GM12875 (cell line): ENCODE measurements at regions not wholly inside any gene's neighbourhood (a gene's known extent, or its start where the extent isn't known, plus 50 kb on each side); places are given as distances from the start of the nearest gene placed in this dataset.

Experiments
- H3K4me3 ChIP-seq: one replicate; pipeline ENCODE4 v1.5.1; 2011; ENCODE audit warnings: low read depth, low read length, control low read depth
- TF ChIP-seq, protein P1 (sequence below): IDR thresholded peaks from 2 replicates; pipeline ENCODE4 v1.5.1; 2011; ENCODE audit warnings: low read depth, mild to moderate bottlenecking, control low read depth, inconsistent platforms, low read length, moderate library complexity, borderline replicate concordance; ENCODE audit not compliant: insufficient read depth

DNA sequence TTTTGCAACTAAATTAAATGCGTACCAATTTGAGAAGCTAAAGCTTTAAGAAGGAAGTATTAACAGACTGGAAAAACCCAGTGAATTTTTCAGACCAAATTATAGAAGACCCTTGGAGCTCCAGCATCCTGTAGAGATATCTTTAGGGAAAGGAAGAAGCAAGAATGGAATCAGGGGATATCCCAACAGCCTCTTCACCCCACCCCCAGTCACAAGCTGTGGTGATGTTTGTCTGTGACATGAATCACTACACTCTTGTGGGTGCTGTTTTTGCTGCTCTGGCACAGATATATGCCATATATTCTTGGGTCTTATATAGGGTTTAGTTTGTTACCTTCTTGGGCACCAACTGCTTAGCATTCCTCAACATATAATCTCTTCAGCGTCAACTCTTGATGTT lies 78.5 kb upstream of the BCL6 start:
- no peak overlapping the region for H3K4me3 ChIP-seq
- TF ChIP-seq, protein P1, sequence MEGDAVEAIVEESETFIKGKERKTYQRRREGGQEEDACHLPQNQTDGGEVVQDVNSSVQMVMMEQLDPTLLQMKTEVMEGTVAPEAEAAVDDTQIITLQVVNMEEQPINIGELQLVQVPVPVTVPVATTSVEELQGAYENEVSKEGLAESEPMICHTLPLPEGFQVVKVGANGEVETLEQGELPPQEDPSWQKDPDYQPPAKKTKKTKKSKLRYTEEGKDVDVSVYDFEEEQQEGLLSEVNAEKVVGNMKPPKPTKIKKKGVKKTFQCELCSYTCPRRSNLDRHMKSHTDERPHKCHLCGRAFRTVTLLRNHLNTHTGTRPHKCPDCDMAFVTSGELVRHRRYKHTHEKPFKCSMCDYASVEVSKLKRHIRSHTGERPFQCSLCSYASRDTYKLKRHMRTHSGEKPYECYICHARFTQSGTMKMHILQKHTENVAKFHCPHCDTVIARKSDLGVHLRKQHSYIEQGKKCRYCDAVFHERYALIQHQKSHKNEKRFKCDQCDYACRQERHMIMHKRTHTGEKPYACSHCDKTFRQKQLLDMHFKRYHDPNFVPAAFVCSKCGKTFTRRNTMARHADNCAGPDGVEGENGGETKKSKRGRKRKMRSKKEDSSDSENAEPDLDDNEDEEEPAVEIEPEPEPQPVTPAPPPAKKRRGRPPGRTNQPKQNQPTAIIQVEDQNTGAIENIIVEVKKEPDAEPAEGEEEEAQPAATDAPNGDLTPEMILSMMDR: no peak

DNA sequence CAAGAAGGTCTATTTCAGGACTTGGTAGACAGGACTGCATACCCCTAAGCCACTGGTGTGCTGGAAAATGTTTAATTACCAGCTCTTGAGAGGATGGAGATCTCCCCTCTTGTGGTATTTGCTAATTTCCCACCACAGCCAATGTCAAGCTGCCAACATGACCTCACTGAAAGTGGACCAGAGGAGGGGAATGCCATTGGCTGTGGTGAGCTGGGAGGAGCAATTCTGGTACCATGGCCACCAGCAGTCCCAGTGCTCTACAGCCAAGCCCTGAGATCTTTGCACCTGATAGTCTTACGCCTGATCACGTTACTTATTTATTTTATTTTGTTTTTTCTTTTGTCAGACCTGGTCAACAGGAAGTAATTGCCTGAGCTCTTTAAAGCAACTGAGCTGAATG lies 82.5 kb upstream of the BCL6 start:
- TF ChIP-seq, protein P1: no peak
- H3K4me3 ChIP-seq: no peak overlapping the region

DNA sequence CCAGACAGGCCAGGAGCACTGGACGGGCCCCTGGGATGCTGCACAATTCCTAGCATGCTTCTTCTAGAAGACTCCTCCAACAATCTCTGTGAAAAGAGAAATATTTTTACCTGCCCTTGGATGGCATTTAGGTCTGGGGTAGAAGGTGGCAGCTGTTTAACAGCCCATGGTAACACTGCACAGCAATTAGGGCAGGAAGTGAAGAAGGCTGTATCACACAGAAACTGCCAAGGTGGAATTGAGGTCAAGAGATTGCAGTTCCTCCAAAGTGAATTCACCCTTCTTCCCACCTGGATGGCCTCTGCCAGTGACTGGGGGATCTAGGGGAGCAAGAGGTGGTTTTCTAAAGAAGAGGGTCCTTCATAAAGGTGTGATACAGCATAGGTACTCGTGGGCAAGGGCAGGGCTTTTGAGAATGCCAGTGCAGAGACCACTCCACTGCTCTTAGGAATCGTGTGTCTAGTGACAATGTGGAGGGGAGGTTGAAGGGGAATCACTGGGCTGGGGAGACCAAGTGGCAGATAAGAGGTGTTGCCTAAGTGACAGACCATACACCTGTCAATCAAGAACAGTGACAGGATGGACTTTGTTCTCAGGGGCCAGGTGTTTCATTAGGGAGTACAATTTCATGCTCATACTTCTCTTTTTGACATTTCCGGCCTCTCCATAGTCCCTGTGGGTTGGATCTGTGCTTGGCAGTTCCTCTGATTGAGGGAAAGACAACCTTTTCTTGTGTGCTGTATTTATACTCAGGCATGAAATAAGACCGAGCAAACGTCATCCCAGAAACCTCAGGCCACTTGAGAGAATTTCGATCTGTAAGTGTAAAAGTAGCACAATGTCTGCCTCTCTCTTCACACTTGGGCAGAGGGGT lies 83.5 kb upstream of the BCL6 start:
- TF ChIP-seq, protein P1: no peak
- H3K4me3 ChIP-seq: no peak overlapping the region

DNA sequence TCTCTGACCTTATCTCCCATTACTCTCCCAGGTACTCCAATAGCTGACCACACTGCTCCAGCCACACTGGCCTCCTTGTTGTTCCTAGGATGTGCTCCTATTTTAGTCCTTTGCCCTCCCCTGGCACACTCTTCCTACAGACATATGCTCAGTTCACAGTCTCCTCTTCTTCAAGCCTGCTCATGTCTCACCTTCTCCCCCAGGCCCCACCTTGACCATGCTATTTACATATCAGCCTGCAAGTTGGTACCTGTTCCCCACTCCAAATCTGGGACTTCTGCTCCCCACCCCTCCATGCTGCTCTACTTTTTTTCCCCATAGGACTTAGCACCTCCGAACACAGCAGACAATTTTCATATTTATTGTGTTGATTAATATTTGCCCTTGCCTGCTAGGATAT lies 84.9 kb upstream of the BCL6 start:
- TF ChIP-seq, protein P1: no peak
- H3K4me3 ChIP-seq: no peak overlapping the region

DNA sequence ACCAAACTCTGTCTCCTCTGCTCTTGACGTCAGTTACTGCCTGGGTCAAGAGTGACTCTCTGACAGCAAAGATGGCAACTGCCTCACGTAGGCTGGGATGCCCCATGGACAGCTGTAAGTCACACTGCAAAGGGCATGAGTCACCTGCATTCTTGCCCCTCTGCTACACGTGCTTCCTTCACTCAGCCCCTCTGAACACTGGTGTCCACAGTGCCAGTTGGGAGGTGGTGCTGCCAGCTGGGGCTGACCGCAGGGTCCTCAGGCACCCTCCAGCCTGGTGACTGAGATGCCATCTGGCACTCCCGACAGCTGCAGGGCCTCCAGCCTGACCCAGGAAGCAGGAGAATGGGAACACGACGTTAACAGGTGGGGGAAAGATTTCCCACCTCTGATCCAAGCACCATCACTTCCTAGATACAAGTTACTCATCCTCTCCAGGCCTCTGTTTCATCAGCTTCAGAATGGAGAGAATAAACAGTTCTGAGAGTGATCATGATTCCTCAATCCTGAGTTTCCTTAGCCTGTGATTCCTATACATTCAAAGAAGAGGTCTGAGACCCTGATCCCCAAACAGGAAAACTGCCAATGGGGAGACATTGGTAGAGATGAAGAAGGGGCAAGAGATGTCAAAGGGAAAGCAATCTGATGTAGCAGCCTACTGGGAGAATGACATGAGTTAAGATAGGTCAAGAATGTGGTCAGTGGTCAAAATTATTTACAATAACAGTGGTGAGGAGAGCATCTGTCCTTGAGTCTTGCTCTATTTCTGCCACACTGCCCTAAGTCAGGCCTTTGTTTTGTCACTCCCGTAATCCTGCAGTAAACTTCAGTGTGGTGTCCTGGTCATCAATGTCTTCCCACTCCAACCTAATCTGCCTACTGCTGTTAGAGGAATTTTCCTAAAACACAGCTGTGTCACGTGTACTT lies 86.1 kb upstream of the BCL6 start:
- H3K4me3 ChIP-seq: no peak overlapping the region
- TF ChIP-seq, protein P1: no peak

DNA sequence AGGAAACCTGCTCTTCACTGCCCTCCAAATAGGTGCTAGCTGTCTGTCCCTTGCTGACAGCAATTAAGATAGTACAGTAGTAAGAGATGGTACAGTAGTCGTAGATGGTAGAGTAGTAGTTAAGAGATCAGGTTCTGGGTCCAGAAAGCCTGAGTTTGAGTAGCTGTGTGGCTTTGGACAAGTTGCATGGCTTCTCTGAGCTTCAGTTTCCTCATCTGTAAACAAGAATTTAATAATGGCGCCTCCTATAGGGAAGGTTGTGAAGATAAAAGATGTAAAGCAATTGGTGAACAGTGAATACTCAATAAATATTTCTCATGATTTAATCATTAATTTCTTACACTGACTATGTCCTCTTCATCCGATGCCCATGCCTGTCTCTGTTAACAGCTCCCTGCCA lies 86.9 kb upstream of the BCL6 start:
- no peak overlapping the region for H3K4me3 ChIP-seq
- TF ChIP-seq, protein P1: no peak

DNA sequence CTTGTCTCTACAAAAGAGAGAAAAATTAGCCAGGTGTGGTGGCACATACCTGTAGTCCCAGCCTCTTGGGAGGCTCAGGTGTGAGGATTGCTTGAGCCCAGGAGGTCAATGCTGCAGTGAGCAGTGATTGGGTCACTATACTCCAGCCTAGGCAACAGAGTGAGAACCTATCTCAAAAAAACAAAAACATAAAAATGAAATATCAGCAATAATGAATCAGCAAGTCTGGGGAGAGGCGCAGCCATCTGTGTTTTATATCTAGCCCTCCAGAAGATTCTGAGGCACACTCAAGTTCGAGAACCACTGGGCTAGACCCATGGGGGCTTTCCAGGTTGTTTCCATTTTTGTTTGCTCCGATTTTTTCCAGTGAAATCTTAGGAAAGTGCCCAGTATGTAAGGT lies 88.1 kb upstream of the BCL6 start:
- H3K4me3 ChIP-seq: no peak overlapping the region
- TF ChIP-seq, protein P1: no peak
